GM10248 (cell line): ENCODE measurements at regions not wholly inside any gene's neighbourhood (a gene's known extent, or its start where the extent isn't known, plus 50 kb on each side); places are given as distances from the start of the nearest gene placed in this dataset.

Experiments
- CTCF ChIA-PET: fragments of 300-600 bp; sonication (Branson Sonifier 250); formaldehyde crosslinking; extraction: SDS; loops from one replicate; lab custom pipeline; 2021; ENCODE audit warnings: antibody characterized with exemption; lab: Yijun Ruan, JAX
- POLR2A ChIA-PET: fragments of 350-650 bp; sonication (Branson Sonifier 250); formaldehyde crosslinking; extraction: SDS; loops from one replicate; lab custom pipeline; 2020; ENCODE audit warnings: antibody characterized with exemption; lab: Yijun Ruan, JAX
- DNase-seq: peaks from one replicate; pipeline ENCODE4 v3.0.0; 2012; ENCODE audit errors: extremely low spot score
- CTCF ChIP-seq: IDR thresholded peaks from 2 replicates; pipeline ENCODE4 v1.5.1; 2012; ENCODE audit warnings: mild to moderate bottlenecking, low read depth; ENCODE audit errors: extremely low read depth, missing control alignments, control extremely low read depth

DNA sequence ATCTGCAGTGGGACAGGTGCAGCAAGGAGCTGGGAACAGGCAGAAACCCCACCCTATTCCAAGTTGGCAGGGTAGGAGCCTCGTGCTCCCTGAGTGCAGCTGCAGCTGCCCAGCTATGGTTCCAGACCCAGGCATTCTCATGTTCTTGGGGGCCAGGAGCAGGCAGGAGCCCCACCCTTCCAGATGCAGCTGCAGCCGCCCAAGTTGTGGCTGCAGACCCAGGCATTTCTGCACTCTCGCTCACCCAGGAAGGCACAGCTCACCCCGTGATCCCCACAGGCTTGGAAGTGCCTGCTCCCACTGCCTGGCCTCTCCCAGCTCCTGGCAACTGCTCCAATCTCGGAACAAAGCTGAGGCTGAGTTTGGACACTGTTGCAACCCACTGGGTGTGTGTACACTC lies 275.8 kb upstream of the ADRA1B start:
- ChIA-PET CTCF (interaction anchor here (2.3 kb wide), 1 partner anchor 10 kb away, joined by 5 read pairs; no protein-coding TSS in a partner anchor), POLR2A (no interaction called here)
- TF ChIP-seq CTCF, result no peak
- DNase-seq, result no peak

GRCh38 chr5:159640921-159641320 lies 275.4 kb upstream of the ADRA1B start:
- DNase-seq, result no peak
- ChIA-PET POLR2A (no interaction called here), CTCF (interaction anchor here (1.2 kb wide), 1 partner anchor 17 kb away, joined by 3 read pairs; no protein-coding TSS in a partner anchor)
- TF ChIP-seq CTCF, result no peak

- POLR2A ChIA-PET, result no interaction called here
- DNase-seq, result no peak
- CTCF ChIA-PET, result interaction anchor here (1.2 to 1.3 kb wide), 2 partner anchors 16 to 20 kb away, joined by 3 read pairs; no protein-coding TSS in a partner anchor
- no peak for TF ChIP-seq CTCF
Measured at GRCh38 chr5:159641371-159642039, 274.8 kb upstream of the ADRA1B start.

- ChIA-PET POLR2A (no interaction called here), CTCF (interaction anchor here (1.3 kb wide), 1 partner anchor 21 kb away, joined by 3 read pairs; no protein-coding TSS in a partner anchor)
- DNase-seq, result no peak
- TF ChIP-seq CTCF, result no peak
Measured at GRCh38 chr5:159642379-159642778, 273.9 kb upstream of the ADRA1B start.

DNA sequence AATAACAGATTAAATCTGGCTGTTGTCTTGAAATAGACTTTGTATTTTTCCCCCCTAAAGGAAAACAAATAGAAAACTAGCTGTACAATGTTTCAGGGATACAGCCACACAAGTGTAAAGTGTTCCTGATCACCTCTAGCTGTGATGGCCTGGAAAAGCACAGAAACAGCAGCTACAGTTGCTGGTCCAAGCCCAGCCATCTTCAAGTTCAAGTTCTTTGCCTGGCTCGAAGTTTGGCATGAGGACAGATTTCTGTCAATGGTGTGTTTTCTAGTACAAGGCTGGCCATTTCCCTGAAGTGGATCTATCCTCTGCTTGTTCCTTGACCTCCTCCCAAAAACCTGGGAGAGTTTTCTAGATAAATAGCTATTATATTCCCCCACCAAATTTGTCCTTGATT lies 272.2 kb upstream of the ADRA1B start:
- POLR2A ChIA-PET, result no interaction called here
- CTCF ChIA-PET, result interaction anchor here (1.2 kb wide), 1 partner anchor 9 kb away, joined by 4 read pairs; no protein-coding TSS in a partner anchor
- no peak for DNase-seq
- no peak for TF ChIP-seq CTCF

- CTCF ChIA-PET, result interaction anchor here (1.2 to 1.5 kb wide), 2 partner anchors 10 to 15 kb away, joined by 4 read pairs; no protein-coding TSS in a partner anchor
- POLR2A ChIA-PET, result no interaction called here
- no peak for TF ChIP-seq CTCF
- DNase-seq, result no peak
Measured at GRCh38 chr5:159645179-159645846, 271.0 kb upstream of the ADRA1B start.
